Adrenal gland (tissue), 5 donors: ENCODE measurements at regions not wholly inside any gene's neighbourhood (a gene's known extent, or its start where the extent isn't known, plus 50 kb on each side); places are given as distances from the start of the nearest gene placed in this dataset.

ENCODE experiments used
- POLR2A ChIP-seq, 2 donors: fragments of 450-650 bp; IDR thresholded peaks; one replicate each; pipeline ENCODE4 v1.6.1; 2017; ENCODE audit warnings: antibody characterized with exemption in 2 of 2, mild to moderate bottlenecking in 2 of 2, moderate library complexity in 1 of 2
- TF ChIP-seq, protein P1 (sequence below), 6 experiments: fragments of 450-650 bp in 4 of 6; fragments of 200-600 bp in 2 of 6; sonication (generic) in 1 of 6; IDR thresholded peaks; 1 replicate in 5 of 6; 2 replicates in 1 of 6; pipeline versions ENCODE4 v1.5.1 to v1.8.0; 2016 to 2021; ENCODE audit warnings: antibody characterized with exemption in 6 of 6, mild to moderate bottlenecking in 2 of 6, moderate library complexity in 1 of 6
- donor health status: DM: no; HTN: no; CAD: no.

DNA sequence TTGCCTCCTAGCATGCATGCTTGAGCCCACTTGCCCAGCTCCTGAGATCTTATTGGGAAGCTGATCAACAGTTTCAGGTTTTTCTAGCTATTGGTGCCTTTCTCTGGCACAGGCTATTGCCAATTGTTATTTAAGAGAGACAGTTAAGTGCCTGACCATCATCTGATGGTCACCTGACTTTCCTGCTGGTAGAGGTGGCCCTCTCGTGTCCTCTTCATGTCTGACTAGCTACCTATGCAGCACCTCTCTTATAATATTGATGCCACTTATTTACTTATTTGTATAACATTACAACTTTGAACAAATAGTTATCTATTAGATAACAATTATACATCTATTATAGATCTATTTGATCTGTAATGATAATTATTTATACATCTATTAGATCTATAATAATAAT, 205.9 kb upstream of the SEMA3D start:
- TF ChIP-seq, protein P1, sequence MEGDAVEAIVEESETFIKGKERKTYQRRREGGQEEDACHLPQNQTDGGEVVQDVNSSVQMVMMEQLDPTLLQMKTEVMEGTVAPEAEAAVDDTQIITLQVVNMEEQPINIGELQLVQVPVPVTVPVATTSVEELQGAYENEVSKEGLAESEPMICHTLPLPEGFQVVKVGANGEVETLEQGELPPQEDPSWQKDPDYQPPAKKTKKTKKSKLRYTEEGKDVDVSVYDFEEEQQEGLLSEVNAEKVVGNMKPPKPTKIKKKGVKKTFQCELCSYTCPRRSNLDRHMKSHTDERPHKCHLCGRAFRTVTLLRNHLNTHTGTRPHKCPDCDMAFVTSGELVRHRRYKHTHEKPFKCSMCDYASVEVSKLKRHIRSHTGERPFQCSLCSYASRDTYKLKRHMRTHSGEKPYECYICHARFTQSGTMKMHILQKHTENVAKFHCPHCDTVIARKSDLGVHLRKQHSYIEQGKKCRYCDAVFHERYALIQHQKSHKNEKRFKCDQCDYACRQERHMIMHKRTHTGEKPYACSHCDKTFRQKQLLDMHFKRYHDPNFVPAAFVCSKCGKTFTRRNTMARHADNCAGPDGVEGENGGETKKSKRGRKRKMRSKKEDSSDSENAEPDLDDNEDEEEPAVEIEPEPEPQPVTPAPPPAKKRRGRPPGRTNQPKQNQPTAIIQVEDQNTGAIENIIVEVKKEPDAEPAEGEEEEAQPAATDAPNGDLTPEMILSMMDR (IDR thresholded peaks at IDR 0.05), result no peak
- TF ChIP-seq POLR2A (IDR thresholded peaks at IDR 0.05), result no peak
